ENCODE measurements at regions not wholly inside any gene's neighbourhood (a gene's known extent, or its start where the extent isn't known, plus 50 kb on each side); places are given as distances from the start of the nearest gene placed in this dataset.

GRCh38 chr18:30415903-30416302 lies 626.6 kb downstream of the DSC3 start:
- TF ChIP-seq ZSCAN4 (tag by site-specific recombination; IDR thresholded peaks at IDR 0.05) (no peak), ZNF24 (tag by site-specific recombination; IDR thresholded peaks at IDR 0.05) (no peak), ZNF274 (IDR thresholded peaks at IDR 0.05; ENCODE audit: low read length) (no peak), ZNF274 (tag by site-specific recombination; IDR thresholded peaks at IDR 0.05; ENCODE audit: borderline replicate concordance) (no peak), PBX3 (CRISPR knock-in tag; IDR thresholded peaks at IDR 0.05) (no peak), KLF8 (tag by site-specific recombination; IDR thresholded peaks at IDR 0.05) (no peak)
